H9 (cell line): ENCODE measurements at regions not wholly inside any gene's neighbourhood (a gene's known extent, or its start where the extent isn't known, plus 50 kb on each side); places are given as distances from the start of the nearest gene placed in this dataset.

Experiments
- DNase-seq: peaks from one replicate; pipeline ENCODE4 v3.0.0-alpha.2; 2017
- H2AFZ ChIP-seq: one replicate; pipeline ENCODE4 v1.6.1; 2013; ENCODE audit warnings: mild to moderate bottlenecking, low read length, control low read depth, moderate library complexity
- H2AK5ac ChIP-seq: 2 replicates; pipeline ENCODE4 v1.6.1; 2013; ENCODE audit warnings: low read length, control low read depth, mixed read lengths; ENCODE audit not compliant: insufficient read length
- H2BK120ac ChIP-seq: one replicate; pipeline ENCODE4 v1.6.1; 2013; ENCODE audit warnings: low read depth, mild to moderate bottlenecking, low read length, control low read depth, inconsistent platforms; ENCODE audit not compliant: poor library complexity, severe bottlenecking
- H2BK12ac ChIP-seq: 2 replicates; pipeline ENCODE4 v1.6.1; 2013; ENCODE audit warnings: low read length, control low read depth, mixed read lengths, low read depth; ENCODE audit not compliant: insufficient read length
- H2BK15ac ChIP-seq: 2 replicates; pipeline ENCODE4 v1.6.1; 2013; ENCODE audit warnings: low read depth, low read length, control low read depth
- H2BK20ac ChIP-seq: one replicate; pipeline ENCODE4 v1.6.1; 2013; ENCODE audit warnings: low read depth, mild to moderate bottlenecking, low read length, control low read depth, inconsistent platforms; ENCODE audit not compliant: poor library complexity, severe bottlenecking
- H2BK5ac ChIP-seq: 2 replicates; pipeline ENCODE4 v1.6.1; 2013; ENCODE audit warnings: low read length, control low read depth, mixed read lengths; ENCODE audit not compliant: insufficient read length
- H3K14ac ChIP-seq: 2 replicates; pipeline ENCODE4 v1.6.1; 2013; ENCODE audit warnings: low read length, control low read depth; ENCODE audit not compliant: insufficient read depth
- H3K18ac ChIP-seq: 2 replicates; pipeline ENCODE4 v1.6.1; 2013; ENCODE audit warnings: low read depth, mild to moderate bottlenecking, mixed read lengths, low read length, control low read depth; ENCODE audit not compliant: insufficient read length
- H3K23ac ChIP-seq: 2 replicates; pipeline ENCODE4 v1.6.1; 2013; ENCODE audit warnings: low read length, control low read depth, mixed read lengths, low read depth; ENCODE audit not compliant: insufficient read length
- H3K23me2 ChIP-seq: 2 replicates; pipeline ENCODE4 v1.6.1; 2013; ENCODE audit warnings: low read depth, mild to moderate bottlenecking, mixed read lengths, low read length, control low read depth; ENCODE audit not compliant: insufficient read length, poor library complexity, severe bottlenecking
- H3K27ac ChIP-seq: 2 replicates; pipeline ENCODE4 v1.5.1; 2013; ENCODE audit warnings: low read length, control low read depth, mixed read lengths, low read depth; ENCODE audit not compliant: insufficient read length
- H3K27me3 ChIP-seq: 2 replicates; pipeline ENCODE4 v1.6.1; 2013; ENCODE audit warnings: low read length, control low read depth, inconsistent platforms; ENCODE audit not compliant: insufficient read depth
- H3K4ac ChIP-seq: 2 replicates; pipeline ENCODE4 v1.6.1; 2013; ENCODE audit warnings: low read depth, mild to moderate bottlenecking, control low read depth, inconsistent platforms, low read length, moderate library complexity
- H3K4me1 ChIP-seq: 2 replicates; pipeline ENCODE4 v1.6.1; 2013; ENCODE audit warnings: low read length, control low read depth, inconsistent platforms; ENCODE audit not compliant: insufficient read depth
- H3K4me2 ChIP-seq: 2 replicates; pipeline ENCODE4 v1.6.1; 2013; ENCODE audit warnings: low read length, control low read depth, mixed read lengths; ENCODE audit not compliant: insufficient read length, insufficient read depth
- H3K56ac ChIP-seq: 2 replicates; pipeline ENCODE4 v1.6.1; 2013; ENCODE audit warnings: low read depth, mild to moderate bottlenecking, mixed read lengths, low read length, control low read depth; ENCODE audit not compliant: insufficient read length
- H3K79me1 ChIP-seq: 2 replicates; pipeline ENCODE4 v1.6.1; 2013; ENCODE audit warnings: low read depth, mild to moderate bottlenecking, moderate library complexity, low read length, control low read depth, inconsistent platforms; ENCODE audit not compliant: insufficient read depth, poor library complexity, severe bottlenecking
- H3K79me2 ChIP-seq: 2 replicates; pipeline ENCODE4 v1.6.1; 2013; ENCODE audit warnings: low read length, control low read depth, inconsistent platforms; ENCODE audit not compliant: insufficient read depth
- H3K9ac ChIP-seq: 2 replicates; pipeline ENCODE4 v1.6.1; 2013; ENCODE audit warnings: low read length, control low read depth, mixed read lengths; ENCODE audit not compliant: insufficient read length; ENCODE audit errors: extremely low read depth
- H3K9me3 ChIP-seq: one replicate; pipeline ENCODE4 v1.6.1; 2013; ENCODE audit warnings: low read depth, low read length, inconsistent platforms; ENCODE audit not compliant: control insufficient read depth
- H3T11ph ChIP-seq: one replicate; pipeline ENCODE4 v1.6.1; 2013; ENCODE audit warnings: mild to moderate bottlenecking, low read length, control low read depth, inconsistent platforms
- H4K20me1 ChIP-seq: one replicate; pipeline ENCODE4 v1.6.1; 2013; ENCODE audit not compliant: control insufficient read depth, insufficient read length, insufficient read depth
- H4K5ac ChIP-seq: 2 replicates; pipeline ENCODE4 v1.6.1; 2013; ENCODE audit warnings: low read depth, mild to moderate bottlenecking, mixed read lengths, low read length, control low read depth; ENCODE audit not compliant: insufficient read length
- H4K8ac ChIP-seq: replicated peaks from 2 replicates; pipeline ENCODE4 v1.6.1; 2013; ENCODE audit warnings: low read length, control low read depth, mixed read lengths, low read depth; ENCODE audit not compliant: insufficient read length
- H4K91ac ChIP-seq: 2 replicates; pipeline ENCODE4 v1.6.1; 2013; ENCODE audit warnings: low read depth, mild to moderate bottlenecking, moderate library complexity, mixed read lengths, low read length, control low read depth; ENCODE audit not compliant: insufficient read length
- H3K27ac Mint-ChIP-seq, 3 experiments: 2 replicates in 2 of 3; 3 replicates in 1 of 3; pipeline ENCODE4 v1.8.0; 2020 to 2021; ENCODE audit warnings: mixed read lengths in 3 of 3, mild to moderate bottlenecking in 1 of 3, moderate library complexity in 1 of 3
- H3K27me3 Mint-ChIP-seq: 2 replicates; pipeline ENCODE4 v1.8.0; 2021; ENCODE audit warnings: low read depth, mild to moderate bottlenecking, moderate library complexity, mixed read lengths
- H3K36me3 Mint-ChIP-seq, 3 experiments: 2 replicates in 2 of 3; 3 replicates in 1 of 3; pipeline ENCODE4 v1.8.0; 2020 to 2021; ENCODE audit warnings: low read depth in 3 of 3, mixed read lengths in 3 of 3; ENCODE audit not compliant: insufficient read depth in 1 of 3
- H3K4me1 Mint-ChIP-seq, 2 experiments: 2 replicates each; pipeline ENCODE4 v1.8.0; 2020; ENCODE audit warnings: mixed read lengths in 2 of 2
- H3K4me3 Mint-ChIP-seq, 2 experiments: 2 replicates in 1 of 2; 3 replicates in 1 of 2; pipeline ENCODE4 v1.8.0; 2020 to 2021; ENCODE audit warnings: mild to moderate bottlenecking in 2 of 2, mixed read lengths in 2 of 2, moderate library complexity in 1 of 2
- H3K9me3 Mint-ChIP-seq, 2 experiments: 2 replicates in 1 of 2; 3 replicates in 1 of 2; pipeline ENCODE4 v1.8.0; 2020; ENCODE audit warnings: mild to moderate bottlenecking in 2 of 2, mixed read lengths in 2 of 2, moderate library complexity in 1 of 2
- WGBS: extraction: QIAGEN DNeasy Blood & Tissue Kit; methylation state at CpG from one replicate; pipeline ENCODE4 v1.1.7; 2013; ENCODE audit warnings: missing lambda C conversion rate, low lambda C conversion rate, mixed read lengths; ENCODE audit not compliant: insufficient read length; ENCODE audit errors: extremely low coverage; 5-methylcytosine and 5-hydroxymethylcytosine counted together
- TF ChIP-seq, protein P1 (sequence below): fragments of 200-600 bp; sonication (generic); conservative IDR thresholded peaks from 3 replicates; pipeline ENCODE4 v1.8.0; 2021; ENCODE audit warnings: antibody characterized with exemption, mild to moderate bottlenecking

DNA sequence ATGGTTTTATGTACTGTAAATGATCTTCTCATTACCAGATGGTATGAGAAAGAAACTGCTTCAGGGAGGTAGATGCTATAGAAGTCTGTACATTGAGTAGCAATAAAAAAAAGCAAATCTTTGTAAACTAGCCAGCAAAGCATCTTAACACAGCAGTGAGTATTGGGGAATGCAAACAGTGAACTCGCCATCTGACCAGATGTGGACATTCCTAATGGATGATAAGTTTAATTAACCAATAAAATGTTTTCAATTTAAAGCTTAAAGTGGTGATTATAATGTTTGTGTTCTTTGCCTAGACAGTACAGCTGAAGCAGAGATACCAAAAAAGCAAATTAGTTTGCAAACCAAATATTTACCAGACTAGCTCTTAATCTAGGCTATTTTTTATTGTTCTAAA is 1144.2 kb downstream of the FAT4 start:
- Histone ChIP-seq H3K14ac (no peak overlapping the region), H2BK15ac (no peak overlapping the region), H4K20me1 (no peaks in the 10 kb centered on the region), H3K18ac (no peak overlapping the region), H2BK5ac (no peak overlapping the region), H4K8ac (no peak overlapping the region), H2BK20ac (no peak overlapping the region), H3K4me1 (no peaks in the 10 kb centered on the region), H3K4ac (no peak overlapping the region), H4K91ac (no peak overlapping the region), H3K4me2 (no peak overlapping the region), H3T11ph (no peak overlapping the region), H4K5ac (no peak overlapping the region), H2BK12ac (no peak overlapping the region), H3K56ac (no peak overlapping the region), H3K23ac (no peak overlapping the region), H3K9ac (no peak overlapping the region), H3K9me3 (no peaks in the 10 kb centered on the region), H3K23me2 (no peaks in the 10 kb centered on the region), H3K79me2 (no peaks in the 10 kb centered on the region), H2AFZ (no peak overlapping the region), H3K27me3 (no peaks in the 10 kb centered on the region), H2BK120ac (no peak overlapping the region), H2AK5ac (no peak overlapping the region), H3K79me1 (no peaks in the 10 kb centered on the region), H3K27ac (no peak overlapping the region)
- H3K4me1 Mint-ChIP-seq: no peaks in the 10 kb centered on the region
- TF ChIP-seq, protein P1, sequence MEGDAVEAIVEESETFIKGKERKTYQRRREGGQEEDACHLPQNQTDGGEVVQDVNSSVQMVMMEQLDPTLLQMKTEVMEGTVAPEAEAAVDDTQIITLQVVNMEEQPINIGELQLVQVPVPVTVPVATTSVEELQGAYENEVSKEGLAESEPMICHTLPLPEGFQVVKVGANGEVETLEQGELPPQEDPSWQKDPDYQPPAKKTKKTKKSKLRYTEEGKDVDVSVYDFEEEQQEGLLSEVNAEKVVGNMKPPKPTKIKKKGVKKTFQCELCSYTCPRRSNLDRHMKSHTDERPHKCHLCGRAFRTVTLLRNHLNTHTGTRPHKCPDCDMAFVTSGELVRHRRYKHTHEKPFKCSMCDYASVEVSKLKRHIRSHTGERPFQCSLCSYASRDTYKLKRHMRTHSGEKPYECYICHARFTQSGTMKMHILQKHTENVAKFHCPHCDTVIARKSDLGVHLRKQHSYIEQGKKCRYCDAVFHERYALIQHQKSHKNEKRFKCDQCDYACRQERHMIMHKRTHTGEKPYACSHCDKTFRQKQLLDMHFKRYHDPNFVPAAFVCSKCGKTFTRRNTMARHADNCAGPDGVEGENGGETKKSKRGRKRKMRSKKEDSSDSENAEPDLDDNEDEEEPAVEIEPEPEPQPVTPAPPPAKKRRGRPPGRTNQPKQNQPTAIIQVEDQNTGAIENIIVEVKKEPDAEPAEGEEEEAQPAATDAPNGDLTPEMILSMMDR: no peak
- WGBS: no CpG with 5 or more reads among the region's 1 CpG
- no peak for DNase-seq
- no peaks in the 10 kb centered on the region for H3K27me3 Mint-ChIP-seq
- H3K36me3 Mint-ChIP-seq: no peaks in the 10 kb centered on the region
- H3K27ac Mint-ChIP-seq: no peak overlapping the region
- H3K4me3 Mint-ChIP-seq: no peak overlapping the region
- no peaks in the 10 kb centered on the region for H3K9me3 Mint-ChIP-seq
